Mucosa of descending colon (tissue), 3 donors: ENCODE measurements at regions not wholly inside any gene's neighbourhood (a gene's known extent, or its start where the extent isn't known, plus 50 kb on each side); places are given as distances from the start of the nearest gene placed in this dataset.
A peak's percentile ranks its signal among the peaks of the same experiment; 100 is the strongest.

ENCODE experiments used
- ATAC-seq: fragments of 200-7000 bp; cut with Tn5 transposase; one replicate; pipeline ENCODE4 v1.9.1; 2020; ENCODE audit warnings: mild to moderate bottlenecking, moderate library complexity
- DNase-seq, 3 donors: peaks; one replicate each; pipeline ENCODE4 v3.0.0-alpha.2; 2020
- H3K36me3 ChIP-seq: fragments of 200-600 bp; one replicate; pipeline ENCODE4 v1.8.0; 2021; ENCODE audit warnings: low read depth, mild to moderate bottlenecking
- H3K4me1 ChIP-seq: fragments of 200-600 bp; one replicate; pipeline ENCODE4 v1.8.0; 2021; ENCODE audit warnings: low read depth, mild to moderate bottlenecking
- H3K4me3 ChIP-seq: fragments of 200-600 bp; one replicate; pipeline ENCODE4 v1.8.0; 2021; ENCODE audit warnings: mild to moderate bottlenecking
- H3K9me3 ChIP-seq: fragments of 200-600 bp; one replicate; pipeline ENCODE4 v1.8.0; 2021; ENCODE audit warnings: mild to moderate bottlenecking
- CTCF ChIP-seq: fragments of 200-600 bp; IDR thresholded peaks from one replicate; pipeline ENCODE4 v1.8.0; 2022; ENCODE audit warnings: antibody characterized with exemption, mild to moderate bottlenecking
- intact Hi-C, 2 donors: fragments of 100-400 bp; cut with DNase I in 1 of 2; cut with micrococcal nuclease in 1 of 2; formaldehyde crosslinking; loops; one replicate each; pipeline versions ENCODE4 v1.11.0 to v1.11.1; 2022; cut with DNase I, micrococcal nuclease
- donor health status: DM: no; HTN: no; CAD: no; lungs with moderate emphysema.
- donor health status: DM: no; HTN: no; CAD: no.
- donor health status: DM: no; HTN: yes; CAD: no.

- H3K4me1 ChIP-seq: no peaks in the 10 kb centered on the region
- H3K9me3 ChIP-seq: no peaks in the 10 kb centered on the region
- intact Hi-C loops: no loop called here
- ATAC-seq (no peak), DNase-seq (no peak)
- no peaks in the 10 kb centered on the region for H3K36me3 ChIP-seq
- no peak for TF ChIP-seq CTCF
- no peak overlapping the region for H3K4me3 ChIP-seq
These were observed 159.9 kb downstream of the ZNF365 start for GRCh38 chr10:62534031-62534430.

GRCh38 chr10:62538606-62539005 is 164.4 kb downstream of the ZNF365 start:
- Histone ChIP-seq H3K4me1 (no peaks in the 10 kb centered on the region), H3K4me3 (no peak overlapping the region), H3K36me3 (no peaks in the 10 kb centered on the region), H3K9me3 (no peaks in the 10 kb centered on the region)
- ATAC-seq (no peak), DNase-seq (no peak)
- intact Hi-C loops: no loop called here
- TF ChIP-seq CTCF: no peak

GRCh38 chr10:62540389-62540788 is 166.2 kb downstream of the ZNF365 start:
- no peak for ATAC-seq
- Histone ChIP-seq H3K36me3 (no peaks in the 10 kb centered on the region), H3K9me3 (no peaks in the 10 kb centered on the region), H3K4me3 (no peak overlapping the region), H3K4me1 (no peaks in the 10 kb centered on the region)
- intact Hi-C loops: no loop called here
- no peak for TF ChIP-seq CTCF
- DNase-seq: no peak

- H3K4me1 ChIP-seq: no peaks in the 10 kb centered on the region
- no peaks in the 10 kb centered on the region for H3K9me3 ChIP-seq
- no peak overlapping the region for H3K4me3 ChIP-seq
- intact Hi-C loops: no loop called here
- TF ChIP-seq CTCF: no peak
- DNase-seq (peak in 1 of 3 donors; percentile 49), ATAC-seq (peak; percentile 38)
- no peaks in the 10 kb centered on the region for H3K36me3 ChIP-seq
These were observed 167.6 kb downstream of the ZNF365 start for GRCh38 chr10:62541811-62542210.

- Histone ChIP-seq H3K9me3 (no peaks in the 10 kb centered on the region), H3K36me3 (no peaks in the 10 kb centered on the region), H3K4me1 (no peaks in the 10 kb centered on the region), H3K4me3 (no peak overlapping the region)
- ATAC-seq (no peak), DNase-seq (no peak)
- intact Hi-C loops: no loop called here
- TF ChIP-seq CTCF: no peak
These were observed 169.6 kb downstream of the ZNF365 start for GRCh38 chr10:62543571-62544355.
